HAP-1 (cell line): ENCODE measurements at regions not wholly inside any gene's neighbourhood (a gene's known extent, or its start where the extent isn't known, plus 50 kb on each side); places are given as distances from the start of the nearest gene placed in this dataset.

Source experiments
- DNase-seq, 2 experiments: peaks; one replicate each; pipeline ENCODE4 v3.0.0-alpha.2; 2016 to 2020; ENCODE audit warnings: low spot score in 2 of 2
- H3K27me3 ChIP-seq: fragments of 250-450 bp; sonication (Bioruptor Pico); 2 replicates; pipeline ENCODE4 v1.5.1; 2020; ENCODE audit warnings: low read depth, mild to moderate bottlenecking, moderate library complexity
- H3K36me3 ChIP-seq: fragments of 250-450 bp; sonication (Bioruptor Pico); replicated peaks from 2 replicates; pipeline ENCODE4 v1.5.1; 2020; ENCODE audit warnings: mild to moderate bottlenecking
- H3K4me1 ChIP-seq: fragments of 250-450 bp; sonication (Bioruptor Pico); 2 replicates; pipeline ENCODE4 v1.5.1; 2020; ENCODE audit warnings: mild to moderate bottlenecking
- H3K4me3 ChIP-seq: fragments of 250-450 bp; sonication (Bioruptor Pico); 2 replicates; pipeline ENCODE4 v1.5.1; 2020; ENCODE audit warnings: mild to moderate bottlenecking, moderate library complexity
- H3K9me3 ChIP-seq: fragments of 250-450 bp; sonication (Bioruptor Pico); 2 replicates; pipeline ENCODE4 v1.5.1; 2020; ENCODE audit warnings: mild to moderate bottlenecking, moderate library complexity
- in situ Hi-C: fragments of 300-500 bp; cut with MboI; formaldehyde crosslinking; loops from 3 replicates; pipeline ENCODE4 v1.14.3; 2020; ENCODE audit warnings: low sequenced_read_pairs, inconsistent platforms, mixed read lengths

GRCh38 chr18:30139631-30140287 lies 902.8 kb downstream of the DSC3 start:
- H3K9me3 ChIP-seq = no peaks in the 10 kb centered on the region
- no peaks in the 10 kb centered on the region for H3K27me3 ChIP-seq
- H3K4me1 ChIP-seq = no peaks in the 10 kb centered on the region
- H3K4me3 ChIP-seq = no peak overlapping the region
- no peak for DNase-seq
- no peaks in the 10 kb centered on the region for H3K36me3 ChIP-seq
- in situ Hi-C loops = no loop called here

GRCh38 chr18:30135938-30136337 lies 906.6 kb downstream of the DSC3 start:
- no peaks in the 10 kb centered on the region for H3K4me1 ChIP-seq
- no peaks in the 10 kb centered on the region for H3K9me3 ChIP-seq
- H3K36me3 ChIP-seq = no peaks in the 10 kb centered on the region
- in situ Hi-C loops = no loop called here
- no peak overlapping the region for H3K4me3 ChIP-seq
- no peaks in the 10 kb centered on the region for H3K27me3 ChIP-seq
- DNase-seq = no peak

- Histone ChIP-seq H3K27me3 (no peaks in the 10 kb centered on the region), H3K9me3 (no peaks in the 10 kb centered on the region), H3K36me3 (no peaks in the 10 kb centered on the region), H3K4me1 (no peaks in the 10 kb centered on the region), H3K4me3 (no peak overlapping the region)
- in situ Hi-C loops = no loop called here
- no peak for DNase-seq
Measured at GRCh38 chr18:30134020-30134419, 908.5 kb downstream of the DSC3 start.

GRCh38 chr18:30132959-30133358 lies 909.6 kb downstream of the DSC3 start:
- Histone ChIP-seq H3K4me3 (no peak overlapping the region), H3K4me1 (no peaks in the 10 kb centered on the region), H3K9me3 (no peaks in the 10 kb centered on the region), H3K36me3 (no peaks in the 10 kb centered on the region), H3K27me3 (no peaks in the 10 kb centered on the region)
- no peak for DNase-seq
- in situ Hi-C loops = no loop called here

DNA sequence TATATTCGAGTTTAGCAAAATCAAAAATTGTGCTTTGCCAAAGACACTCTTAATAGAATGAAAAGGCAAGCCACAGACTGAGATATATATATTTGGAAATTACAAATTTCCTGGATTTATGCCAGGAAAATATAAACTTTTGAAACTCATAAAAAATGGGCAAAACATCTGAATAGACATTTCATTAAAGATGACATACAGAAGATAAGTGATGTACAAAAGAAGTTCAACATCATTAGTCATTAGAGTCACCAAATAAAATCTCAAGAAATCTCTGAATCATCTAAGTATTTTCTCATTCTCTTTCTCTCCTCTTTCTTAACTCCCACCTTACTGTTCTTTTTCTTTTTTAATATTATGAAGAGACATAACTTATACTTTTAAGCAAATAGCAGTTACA lies 921.1 kb downstream of the DSC3 start:
- Histone ChIP-seq H3K9me3 (no peaks in the 10 kb centered on the region), H3K4me1 (no peaks in the 10 kb centered on the region), H3K27me3 (no peaks in the 10 kb centered on the region), H3K4me3 (no peak overlapping the region), H3K36me3 (no peaks in the 10 kb centered on the region)
- no peak for DNase-seq
- in situ Hi-C loops = no loop called here

DNA sequence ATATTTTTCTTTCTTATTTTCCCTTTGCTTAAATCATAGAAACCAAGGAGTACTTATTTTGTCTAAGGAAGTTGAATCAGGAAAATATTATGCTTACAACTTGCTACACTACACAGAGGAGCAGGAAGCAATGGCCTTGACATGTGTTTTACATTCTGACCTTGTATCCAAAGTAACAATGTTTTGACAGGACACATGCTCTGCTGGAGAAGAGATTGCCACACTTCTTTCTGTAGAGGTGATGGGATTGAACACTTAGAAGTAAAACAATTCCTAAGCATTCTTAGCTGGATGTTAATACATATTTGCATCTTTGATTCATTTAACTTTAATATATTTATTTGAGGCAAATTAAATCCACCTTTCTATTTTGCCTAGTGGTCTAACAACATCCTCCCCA lies 929.1 kb downstream of the DSC3 start:
- H3K36me3 ChIP-seq = no peaks in the 10 kb centered on the region
- in situ Hi-C loops = no loop called here
- no peaks in the 10 kb centered on the region for H3K9me3 ChIP-seq
- no peak overlapping the region for H3K4me3 ChIP-seq
- H3K27me3 ChIP-seq = no peaks in the 10 kb centered on the region
- no peaks in the 10 kb centered on the region for H3K4me1 ChIP-seq
- DNase-seq = no peak

DNA sequence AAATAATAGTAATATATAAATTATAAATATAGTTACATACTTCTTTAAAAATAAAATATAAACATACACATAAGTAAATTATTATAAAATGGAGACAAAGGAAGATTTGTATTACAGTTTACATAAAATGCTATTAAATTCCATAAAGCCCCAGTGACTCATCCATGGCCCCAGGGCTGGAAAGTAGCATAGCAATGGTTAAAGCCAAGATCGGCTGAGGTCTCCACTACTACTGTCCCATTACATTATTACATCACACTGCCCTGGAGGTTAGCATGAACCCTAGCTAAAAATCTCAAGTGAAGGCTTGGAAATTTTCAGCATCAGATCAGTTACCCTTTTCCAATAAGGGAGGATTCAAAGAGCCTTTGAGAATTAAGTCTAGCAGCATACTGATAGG lies 936.2 kb downstream of the DSC3 start:
- peaks cover 18% of the 10 kb centered on the region for H3K4me1 ChIP-seq
- peak; percentile 13 to 54 for DNase-seq
- H3K9me3 ChIP-seq = no peaks in the 10 kb centered on the region
- no peak overlapping the region for H3K4me3 ChIP-seq
- H3K27me3 ChIP-seq = no peaks in the 10 kb centered on the region
- in situ Hi-C loops = no loop called here
- H3K36me3 ChIP-seq = no peaks in the 10 kb centered on the region

DNA sequence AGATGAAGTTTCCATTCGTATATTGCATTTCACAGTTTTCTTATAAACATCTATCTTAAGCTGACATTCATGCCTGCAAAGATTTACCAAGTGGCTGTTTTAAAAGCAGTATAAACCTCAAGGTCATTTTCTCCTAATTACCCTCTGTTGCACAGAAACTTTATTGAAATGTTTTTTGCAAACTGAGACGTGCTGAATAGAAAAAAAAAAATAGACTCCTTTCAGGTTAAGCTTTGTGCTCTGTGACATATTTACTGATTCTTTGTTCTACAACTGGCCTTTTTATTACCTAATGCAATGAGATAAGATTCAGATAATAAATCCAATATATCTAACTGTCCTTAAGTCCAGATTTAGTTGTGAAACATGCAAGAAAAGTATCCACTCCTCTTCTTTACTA lies 938.7 kb downstream of the DSC3 start:
- in situ Hi-C loops = no loop called here
- Histone ChIP-seq H3K4me1 (peaks cover 18% of the 10 kb centered on the region), H3K36me3 (no peaks in the 10 kb centered on the region), H3K27me3 (no peaks in the 10 kb centered on the region), H3K9me3 (no peaks in the 10 kb centered on the region), H3K4me3 (no peak overlapping the region)
- DNase-seq = peak in 1 of 2 experiments; percentile 72

DNA sequence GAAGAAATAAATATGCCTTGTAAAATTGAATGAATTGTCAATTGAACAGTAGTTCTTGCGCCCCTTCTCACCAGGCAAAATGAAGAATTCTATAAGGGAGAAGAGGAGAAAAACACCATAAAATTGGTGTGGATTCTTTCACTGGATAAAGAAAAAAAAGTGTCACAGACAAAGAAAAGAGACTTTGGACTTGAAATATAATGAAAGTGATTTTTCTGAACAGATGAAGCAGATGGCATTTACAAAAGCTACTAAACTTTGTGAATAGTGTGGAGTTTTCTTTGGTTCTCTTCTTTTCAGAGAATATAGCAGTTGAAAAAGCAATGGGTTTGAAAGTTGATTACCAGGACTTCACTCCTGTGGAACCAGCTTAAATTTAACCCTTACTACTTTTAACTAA lies 945.7 kb downstream of the DSC3 start:
- Histone ChIP-seq H3K36me3 (no peaks in the 10 kb centered on the region), H3K4me3 (no peak overlapping the region), H3K4me1 (peaks cover 24% of the 10 kb centered on the region), H3K9me3 (no peaks in the 10 kb centered on the region), H3K27me3 (no peaks in the 10 kb centered on the region)
- peak in 1 of 2 experiments; percentile 54 for DNase-seq
- in situ Hi-C loops = no loop called here

DNA sequence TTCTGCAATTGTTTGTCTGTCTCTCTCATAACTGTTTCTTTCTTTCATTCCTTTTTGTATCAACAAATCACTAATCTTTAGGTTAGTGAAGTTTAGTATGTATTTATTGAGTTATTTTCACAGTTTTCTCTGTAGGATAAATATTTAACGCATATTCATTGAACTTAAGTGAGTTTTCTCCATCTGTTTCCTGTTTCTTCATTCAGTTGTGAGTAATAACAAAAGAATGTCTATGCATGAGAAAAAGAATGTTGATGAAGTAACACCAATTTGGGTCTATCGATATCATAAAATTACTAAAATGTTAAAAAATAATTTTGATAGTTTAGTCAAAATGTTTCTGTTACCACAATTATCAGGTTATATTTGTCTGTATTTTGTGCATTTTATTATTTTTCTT lies 948.0 kb downstream of the DSC3 start:
- H3K36me3 ChIP-seq = no peaks in the 10 kb centered on the region
- H3K27me3 ChIP-seq = no peaks in the 10 kb centered on the region
- no peaks in the 10 kb centered on the region for H3K9me3 ChIP-seq
- in situ Hi-C loops = no loop called here
- H3K4me1 ChIP-seq = peaks cover 24% of the 10 kb centered on the region
- no peak for DNase-seq
- H3K4me3 ChIP-seq = no peak overlapping the region

GRCh38 chr18:30093376-30093775 lies 949.2 kb downstream of the DSC3 start:
- Histone ChIP-seq H3K4me1 (peaks cover 23% of the 10 kb centered on the region), H3K27me3 (no peaks in the 10 kb centered on the region), H3K4me3 (no peak overlapping the region), H3K9me3 (no peaks in the 10 kb centered on the region), H3K36me3 (no peaks in the 10 kb centered on the region)
- DNase-seq = no peak
- in situ Hi-C loops = no loop called here

DNA sequence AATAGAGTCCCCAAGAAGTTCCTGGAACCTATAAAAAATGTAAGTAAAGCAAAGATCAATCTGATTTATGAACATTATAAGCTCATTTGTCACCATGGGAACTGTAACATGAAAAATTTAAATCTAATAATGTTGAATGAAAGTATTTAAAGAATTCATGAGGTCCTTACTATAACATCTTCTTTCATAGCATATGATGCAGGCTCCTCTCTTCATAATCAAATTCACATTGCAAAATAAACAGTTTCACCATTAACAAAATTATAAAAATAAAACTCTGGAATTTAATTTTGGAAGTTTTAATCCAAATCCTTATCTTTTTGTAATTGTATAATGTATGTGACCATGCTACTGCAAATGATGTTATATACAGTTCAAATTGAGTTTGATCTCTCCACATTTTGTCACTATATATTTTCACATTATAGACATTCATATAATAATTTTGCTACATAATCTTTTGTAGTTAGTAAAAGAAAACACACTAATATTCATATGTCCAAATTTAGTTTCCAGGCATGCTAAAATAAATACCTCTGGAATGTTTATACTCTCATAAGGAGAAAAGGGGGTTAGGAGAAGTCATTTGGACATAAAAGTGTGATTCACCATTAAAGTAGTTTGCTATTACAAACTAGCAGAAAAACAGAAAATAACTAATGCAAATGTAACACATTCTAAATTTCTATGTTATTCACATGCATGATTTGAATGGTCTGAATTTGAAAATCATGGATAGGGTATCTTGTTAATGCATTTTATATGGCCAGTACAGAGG lies 954.1 kb downstream of the DSC3 start:
- Histone ChIP-seq H3K27me3 (no peaks in the 10 kb centered on the region), H3K4me1 (no peaks in the 10 kb centered on the region), H3K4me3 (no peak overlapping the region), H3K36me3 (no peaks in the 10 kb centered on the region), H3K9me3 (no peaks in the 10 kb centered on the region)
- in situ Hi-C loops = no loop called here
- no peak for DNase-seq

DNA sequence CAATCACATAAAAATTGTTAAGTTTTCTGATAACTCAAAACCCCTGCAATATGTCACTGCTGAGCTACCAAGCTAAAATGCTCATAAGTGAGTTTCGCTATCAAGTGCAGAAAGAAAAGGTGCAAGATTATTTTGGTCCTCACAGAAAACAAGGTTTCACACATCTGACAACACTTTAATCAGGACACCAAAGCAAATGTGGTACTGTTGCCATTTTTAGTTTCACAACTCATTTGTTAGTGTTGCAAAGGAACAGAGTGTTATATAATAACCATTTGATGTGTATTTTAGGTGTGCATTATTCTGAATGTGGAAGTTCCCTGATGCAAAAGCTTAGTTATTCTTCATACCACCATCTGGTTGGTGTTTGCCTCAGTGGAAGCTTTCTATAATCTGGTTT lies 956.2 kb downstream of the DSC3 start:
- no peaks in the 10 kb centered on the region for H3K27me3 ChIP-seq
- H3K9me3 ChIP-seq = no peaks in the 10 kb centered on the region
- no peak for DNase-seq
- in situ Hi-C loops = no loop called here
- no peaks in the 10 kb centered on the region for H3K4me1 ChIP-seq
- no peaks in the 10 kb centered on the region for H3K36me3 ChIP-seq
- H3K4me3 ChIP-seq = no peak overlapping the region

DNA sequence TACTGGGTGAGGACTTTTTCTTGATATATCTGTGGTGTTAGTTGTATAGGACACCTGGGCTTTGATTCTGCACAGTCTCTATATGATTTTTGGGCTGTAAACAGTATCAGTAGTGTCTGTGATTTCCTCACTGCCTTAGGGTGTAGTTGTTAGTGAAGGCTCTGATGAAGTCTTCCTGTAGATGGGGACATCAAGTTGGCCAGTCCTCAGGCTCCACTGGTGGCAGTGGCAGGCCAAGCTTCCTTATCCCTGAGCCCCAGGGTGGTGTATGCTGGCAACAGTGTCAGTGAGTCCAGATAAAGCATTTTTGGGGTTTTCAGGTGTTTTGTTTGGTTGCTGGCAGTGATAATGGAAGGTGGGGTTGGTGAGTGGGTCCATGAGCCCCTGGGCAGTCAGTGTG lies 961.4 kb downstream of the DSC3 start:
- DNase-seq = no peak
- no peaks in the 10 kb centered on the region for H3K4me1 ChIP-seq
- H3K36me3 ChIP-seq = no peaks in the 10 kb centered on the region
- H3K27me3 ChIP-seq = no peaks in the 10 kb centered on the region
- no peaks in the 10 kb centered on the region for H3K9me3 ChIP-seq
- no peak overlapping the region for H3K4me3 ChIP-seq
- in situ Hi-C loops = no loop called here
